GM19397 (cell line): ENCODE measurements at regions not wholly inside any gene's neighbourhood (a gene's known extent, or its start where the extent isn't known, plus 50 kb on each side); places are given as distances from the start of the nearest gene placed in this dataset.

Experiments used
- ATAC-seq: cut with Tn5 transposase; IDR thresholded peaks from one replicate; pipeline ENCODE4 v1.9.1; 2021; ENCODE audit warnings: mild to moderate bottlenecking, moderate library complexity; ENCODE audit not compliant: unreplicated experiment

GRCh38 chr18:67381608-67382150, 134.8 kb downstream of the DSEL start:
- ATAC-seq = no peak

GRCh38 chr18:67380867-67381266, 135.7 kb downstream of the DSEL start:
- ATAC-seq = no peak

GRCh38 chr18:67379981-67380380, 136.5 kb downstream of the DSEL start:
- no peak for ATAC-seq

GRCh38 chr18:67376372-67376771, 140.1 kb downstream of the DSEL start:
- ATAC-seq = no peak

GRCh38 chr18:67373636-67374035, 142.9 kb downstream of the DSEL start:
- ATAC-seq = no peak

- no peak for ATAC-seq
Observed at GRCh38 chr18:67367540-67367939, 149.0 kb downstream of the DSEL start.

GRCh38 chr18:67363694-67364093, 152.8 kb downstream of the DSEL start:
- ATAC-seq = no peak

- no peak for ATAC-seq
Observed at GRCh38 chr18:67362906-67363305, 153.6 kb downstream of the DSEL start.

- ATAC-seq = peak; percentile 85
Observed at GRCh38 chr18:67359873-67360838, 156.4 kb downstream of the DSEL start.

- ATAC-seq = no peak
Observed at GRCh38 chr18:67358947-67359346, 157.6 kb downstream of the DSEL start.

- no peak for ATAC-seq
Observed at GRCh38 chr18:67354692-67355091, 161.8 kb downstream of the DSEL start.

GRCh38 chr18:67354091-67354490, 162.4 kb downstream of the DSEL start:
- no peak for ATAC-seq

- no peak for ATAC-seq
Observed at GRCh38 chr18:67347438-67347837, 169.1 kb downstream of the DSEL start.

GRCh38 chr18:67342159-67342558, 174.4 kb downstream of the DSEL start:
- ATAC-seq = no peak

GRCh38 chr18:67337696-67338095, 178.8 kb downstream of the DSEL start:
- no peak for ATAC-seq

- ATAC-seq = no peak
Observed at GRCh38 chr18:67331857-67332256, 184.7 kb downstream of the DSEL start.

GRCh38 chr18:67319109-67319508, 197.4 kb downstream of the DSEL start:
- ATAC-seq = no peak

- ATAC-seq = no peak
Observed at GRCh38 chr18:67318651-67319050, 197.9 kb downstream of the DSEL start.

GRCh38 chr18:67310826-67311225, 205.7 kb downstream of the DSEL start:
- ATAC-seq = no peak

GRCh38 chr18:67308819-67309218, 207.7 kb downstream of the DSEL start:
- ATAC-seq = no peak

- ATAC-seq = no peak
Observed at GRCh38 chr18:67305466-67305865, 211.1 kb downstream of the DSEL start.

GRCh38 chr18:67302043-67302442, 214.5 kb downstream of the DSEL start:
- ATAC-seq = no peak
